ENCODE measurements at regions not wholly inside any gene's neighbourhood (a gene's known extent, or its start where the extent isn't known, plus 50 kb on each side); places are given as distances from the start of the nearest gene placed in this dataset.

- no peak for TF ChIP-seq POLR2A (IDR thresholded peaks at IDR 0.05)
- TF ChIP-seq, protein P1, sequence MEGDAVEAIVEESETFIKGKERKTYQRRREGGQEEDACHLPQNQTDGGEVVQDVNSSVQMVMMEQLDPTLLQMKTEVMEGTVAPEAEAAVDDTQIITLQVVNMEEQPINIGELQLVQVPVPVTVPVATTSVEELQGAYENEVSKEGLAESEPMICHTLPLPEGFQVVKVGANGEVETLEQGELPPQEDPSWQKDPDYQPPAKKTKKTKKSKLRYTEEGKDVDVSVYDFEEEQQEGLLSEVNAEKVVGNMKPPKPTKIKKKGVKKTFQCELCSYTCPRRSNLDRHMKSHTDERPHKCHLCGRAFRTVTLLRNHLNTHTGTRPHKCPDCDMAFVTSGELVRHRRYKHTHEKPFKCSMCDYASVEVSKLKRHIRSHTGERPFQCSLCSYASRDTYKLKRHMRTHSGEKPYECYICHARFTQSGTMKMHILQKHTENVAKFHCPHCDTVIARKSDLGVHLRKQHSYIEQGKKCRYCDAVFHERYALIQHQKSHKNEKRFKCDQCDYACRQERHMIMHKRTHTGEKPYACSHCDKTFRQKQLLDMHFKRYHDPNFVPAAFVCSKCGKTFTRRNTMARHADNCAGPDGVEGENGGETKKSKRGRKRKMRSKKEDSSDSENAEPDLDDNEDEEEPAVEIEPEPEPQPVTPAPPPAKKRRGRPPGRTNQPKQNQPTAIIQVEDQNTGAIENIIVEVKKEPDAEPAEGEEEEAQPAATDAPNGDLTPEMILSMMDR (IDR thresholded peaks at IDR 0.05), result no peak
- Histone ChIP-seq H3K4me1 (peaks cover 0 to 4% (median 0%) of the 10 kb centered on the region in 4 donors), H3K4me3 (no peak overlapping the region), H3K9me3 (no peaks in the 10 kb centered on the region), H3K27ac (no peak overlapping the region), H3K27me3 (no peaks in the 10 kb centered on the region), H3K36me3 (no peaks in the 10 kb centered on the region)
- DNase-seq (no peak), ATAC-seq (no peak)
- intact Hi-C loops (cut with DNase I), result no loop called here
- WGBS (ENCODE audit: insufficient coverage, low coverage, low lambda C conversion rate, missing lambda C conversion rate), result 73% methylated on average over 5 of the region's 6 CpGs
Measured at GRCh38 chr6:137665342-137665934, 171.2 kb upstream of the OLIG3 start.

DNA sequence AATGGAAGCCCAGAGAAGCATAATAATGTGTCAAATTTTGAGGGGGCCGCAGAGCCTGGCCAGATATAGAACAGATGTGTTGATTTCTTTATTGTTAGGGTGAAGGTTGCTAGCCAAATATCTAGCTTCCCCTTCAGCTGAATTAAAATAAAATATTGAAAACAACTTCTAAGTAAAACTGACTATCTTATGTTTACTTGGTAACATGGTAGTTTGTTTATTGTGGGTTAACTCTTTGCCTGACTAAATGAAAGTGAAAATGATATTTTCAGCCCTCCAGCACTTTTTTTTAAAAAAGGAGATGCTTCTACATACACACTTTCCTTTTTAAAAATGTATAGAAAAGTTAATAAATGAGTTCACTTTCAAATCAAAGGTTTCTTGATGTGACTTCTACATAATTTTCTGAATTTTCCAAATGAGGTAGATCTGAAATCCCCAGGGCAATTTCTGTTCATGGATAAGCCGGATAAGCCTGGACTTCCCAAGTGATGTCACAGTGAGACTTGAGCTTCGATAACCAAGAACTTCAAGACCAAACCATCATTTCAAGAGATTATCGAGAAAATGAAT is 172.1 kb upstream of the OLIG3 start:
- Histone ChIP-seq H3K27ac (no peak overlapping the region), H3K4me1 (no peaks in the 10 kb centered on the region), H3K36me3 (no peaks in the 10 kb centered on the region), H3K27me3 (no peaks in the 10 kb centered on the region), H3K4me3 (no peak overlapping the region), H3K9me3 (no peaks in the 10 kb centered on the region)
- DNase-seq, result no peak
- WGBS (ENCODE audit: insufficient coverage, low coverage, low lambda C conversion rate, missing lambda C conversion rate), result 53% methylated on average over 4 of the region's 4 CpGs
- ATAC-seq, result no peak
- TF ChIP-seq, protein P1 (IDR thresholded peaks at IDR 0.05), result no peak
- TF ChIP-seq POLR2A (IDR thresholded peaks at IDR 0.05), result no peak
- intact Hi-C loops (cut with DNase I), result no loop called here

- no peaks in the 10 kb centered on the region for H3K36me3 ChIP-seq
- no peak for DNase-seq
- TF ChIP-seq, protein P1 (IDR thresholded peaks at IDR 0.05), result no peak
- no peak for TF ChIP-seq POLR2A (IDR thresholded peaks at IDR 0.05)
- H3K27ac ChIP-seq, result no peak overlapping the region
- no peak for ATAC-seq
- 54% methylated on average over 3 of the region's 3 CpGs for WGBS (ENCODE audit: insufficient coverage, low coverage, low lambda C conversion rate, missing lambda C conversion rate)
- intact Hi-C loops (cut with DNase I), result no loop called here
- H3K9me3 ChIP-seq, result no peaks in the 10 kb centered on the region
- H3K4me3 ChIP-seq, result no peak overlapping the region
- H3K27me3 ChIP-seq, result no peaks in the 10 kb centered on the region
- no peaks in the 10 kb centered on the region for H3K4me1 ChIP-seq
Measured at GRCh38 chr6:137673603-137674002, 179.4 kb upstream of the OLIG3 start.

- no peaks in the 10 kb centered on the region for H3K27me3 ChIP-seq
- intact Hi-C loops (cut with DNase I), result no loop called here
- H3K27ac ChIP-seq, result no peak overlapping the region
- no peak overlapping the region for H3K4me3 ChIP-seq
- H3K36me3 ChIP-seq, result no peaks in the 10 kb centered on the region
- TF ChIP-seq, protein P1 (IDR thresholded peaks at IDR 0.05), result no peak
- TF ChIP-seq POLR2A (IDR thresholded peaks at IDR 0.05), result no peak
- peaks cover 0 to 9% (median 0%) of the 10 kb centered on the region in 4 donors for H3K4me1 ChIP-seq
- H3K9me3 ChIP-seq, result no peaks in the 10 kb centered on the region
- ATAC-seq (no peak), DNase-seq (no peak)
- WGBS (ENCODE audit: insufficient coverage, low coverage, low lambda C conversion rate, missing lambda C conversion rate), result 50% methylated on average over 2 of the region's 2 CpGs
Measured at GRCh38 chr6:137676888-137677287, 182.7 kb upstream of the OLIG3 start.

Data from right lobe of liver (tissue), 6 donors.